GM18511 (cell line): ENCODE measurements at regions not wholly inside any gene's neighbourhood (a gene's known extent, or its start where the extent isn't known, plus 50 kb on each side); places are given as distances from the start of the nearest gene placed in this dataset.
A peak's percentile ranks its signal among the peaks of the same experiment; 100 is the strongest.

Experiments used
- ATAC-seq: cut with Tn5 transposase; IDR thresholded peaks from one replicate; pipeline ENCODE4 v1.9.1; 2021; ENCODE audit warnings: mild to moderate bottlenecking, moderate library complexity; ENCODE audit not compliant: unreplicated experiment

DNA sequence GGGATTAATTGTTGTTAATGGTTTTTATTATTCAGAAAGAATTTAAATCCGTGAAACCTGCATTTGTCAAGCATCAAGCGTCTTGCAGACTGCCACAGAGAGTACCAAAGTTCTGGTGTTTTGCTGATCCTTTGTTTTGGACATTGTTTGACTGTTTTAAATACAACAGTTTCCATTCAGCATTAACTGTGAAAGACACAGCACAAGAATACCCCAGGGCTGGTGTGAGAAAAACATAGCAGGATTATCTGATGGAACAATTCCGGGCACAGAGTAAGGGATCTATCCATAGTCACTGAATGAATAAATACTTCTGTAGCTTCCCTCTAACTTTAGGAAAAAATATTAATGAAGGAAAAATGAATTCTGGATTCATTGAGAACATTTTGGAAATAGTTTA, 202.3 kb downstream of the LTN1 start:
- ATAC-seq: no peak

GRCh38 chr21:28789523-28789922, 203.2 kb downstream of the LTN1 start:
- ATAC-seq: no peak

- ATAC-seq: no peak
Observed at GRCh38 chr21:28788030-28788429, 204.6 kb downstream of the LTN1 start.

DNA sequence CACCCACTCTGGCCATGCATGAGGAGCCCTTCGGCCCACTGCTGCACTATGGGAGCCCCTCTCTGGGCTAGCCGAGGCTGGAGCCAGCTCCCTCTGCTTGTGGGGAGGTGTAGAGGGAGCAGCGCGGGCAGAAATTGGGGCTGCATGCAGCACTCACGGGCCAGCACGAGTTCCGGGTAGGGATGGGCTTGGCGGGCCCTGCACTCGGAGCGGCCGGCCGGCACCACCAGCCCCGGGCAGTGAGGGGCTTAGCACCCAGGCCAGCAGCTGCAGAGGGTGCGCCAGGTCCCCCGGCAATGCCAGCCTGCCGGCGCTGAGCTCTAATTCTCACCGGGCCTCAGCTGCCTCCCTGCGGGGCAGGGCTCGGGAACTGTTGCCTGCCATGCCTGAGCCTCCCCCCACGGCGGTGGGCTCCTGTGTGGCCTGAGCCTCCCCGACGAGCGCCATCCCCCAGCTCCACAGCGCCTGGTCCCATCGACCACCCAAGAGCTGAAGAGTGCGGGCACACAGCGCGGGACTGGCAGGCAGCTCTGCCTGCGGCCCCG, 209.0 kb downstream of the LTN1 start:
- no peak for ATAC-seq

GRCh38 chr21:28781602-28782276, 210.9 kb downstream of the LTN1 start:
- ATAC-seq: peak; percentile 64

GRCh38 chr21:28779914-28780313, 212.8 kb downstream of the LTN1 start:
- no peak for ATAC-seq

DNA sequence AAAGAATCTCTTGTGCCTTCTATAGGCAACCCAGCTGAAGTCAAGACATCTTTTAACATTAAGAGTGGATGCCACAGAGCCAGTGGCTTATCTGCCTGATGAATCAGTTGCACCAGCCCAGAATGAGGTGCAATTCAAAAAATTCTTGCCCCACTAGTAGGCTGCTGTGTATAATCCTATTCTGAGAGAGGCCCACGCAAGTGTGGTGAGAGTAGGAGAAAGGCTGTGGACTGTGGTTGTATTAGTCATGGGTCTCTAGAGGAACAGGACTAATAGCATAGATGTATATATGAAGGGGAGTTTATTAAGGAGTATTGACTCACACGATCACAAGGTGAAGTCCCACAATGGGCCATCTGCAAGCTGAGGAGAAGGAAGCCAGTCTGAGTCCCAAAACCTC, 216.4 kb downstream of the LTN1 start:
- no peak for ATAC-seq

DNA sequence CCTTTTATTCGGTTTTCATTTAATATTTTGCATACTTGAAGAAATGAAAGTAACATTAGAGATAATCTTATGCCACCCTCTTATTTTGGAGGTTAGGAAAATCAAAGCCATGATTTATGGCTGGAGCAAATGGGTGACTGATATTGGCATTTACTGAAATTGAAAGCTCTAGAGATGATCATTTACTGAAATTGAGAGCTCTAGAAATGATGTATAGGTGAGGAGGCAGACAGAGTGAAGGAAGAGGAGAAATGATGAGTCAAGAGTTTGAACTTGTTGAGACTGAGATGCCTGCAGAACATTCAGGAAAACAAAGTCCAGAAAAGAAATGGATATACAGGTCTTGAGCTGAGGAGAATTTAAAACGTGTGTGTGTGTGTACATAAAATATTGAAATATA, 217.6 kb downstream of the LTN1 start:
- ATAC-seq: no peak

DNA sequence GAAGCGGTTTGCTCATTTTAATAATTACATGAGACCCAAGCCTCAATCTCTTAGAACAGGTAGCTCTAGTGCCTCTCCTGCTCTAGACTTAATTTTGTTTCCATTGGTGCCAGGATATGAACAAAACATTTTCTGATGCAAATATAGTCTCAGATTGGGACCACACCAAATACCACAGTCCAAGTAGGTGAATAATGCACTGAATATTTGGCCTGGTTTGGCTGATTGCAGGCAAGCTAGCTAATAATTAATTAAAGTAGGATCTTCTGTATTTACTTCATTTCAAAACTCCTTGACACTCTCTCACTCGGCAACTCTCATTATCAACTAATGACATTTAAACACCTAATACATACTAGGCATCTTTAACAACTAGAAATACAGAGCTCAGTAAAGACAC, 219.6 kb downstream of the LTN1 start:
- no peak for ATAC-seq

DNA sequence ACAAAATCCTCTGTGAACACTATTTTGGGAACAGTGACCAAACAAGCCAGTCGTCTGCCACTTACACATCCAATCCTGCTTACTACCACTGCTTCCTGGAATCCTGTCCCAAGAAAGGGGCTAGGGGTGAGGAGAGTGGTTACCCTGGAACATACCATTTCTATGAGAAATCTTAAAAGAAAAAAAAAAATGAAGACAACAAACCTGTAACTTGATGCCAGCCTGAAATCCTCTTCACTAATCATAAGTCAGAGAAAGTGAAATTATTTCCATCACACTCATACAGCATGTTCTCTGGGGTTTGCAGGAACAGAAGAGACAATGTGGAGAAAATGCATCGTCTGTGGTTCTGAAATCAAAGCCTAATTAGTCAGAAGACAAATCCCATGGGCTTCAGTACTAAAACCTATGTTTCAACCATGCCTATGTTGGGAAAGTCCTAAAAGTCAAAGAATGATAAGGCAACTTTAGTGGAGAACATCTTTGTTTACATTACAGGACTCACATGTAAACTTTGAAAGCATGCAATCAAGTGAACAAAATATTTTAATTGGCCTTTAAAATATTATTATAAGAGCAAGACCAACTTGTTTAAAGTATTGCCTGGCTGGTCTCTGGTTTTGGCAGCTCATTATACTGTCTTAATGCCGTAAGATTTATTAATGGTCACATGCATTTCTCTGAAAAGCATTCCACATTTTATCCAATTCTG, 220.7 kb downstream of the LTN1 start:
- ATAC-seq: no peak

- ATAC-seq: no peak
Observed at GRCh38 chr21:28770867-28771661, 221.6 kb downstream of the LTN1 start.

GRCh38 chr21:28769683-28770082, 223.0 kb downstream of the LTN1 start:
- ATAC-seq: no peak

DNA sequence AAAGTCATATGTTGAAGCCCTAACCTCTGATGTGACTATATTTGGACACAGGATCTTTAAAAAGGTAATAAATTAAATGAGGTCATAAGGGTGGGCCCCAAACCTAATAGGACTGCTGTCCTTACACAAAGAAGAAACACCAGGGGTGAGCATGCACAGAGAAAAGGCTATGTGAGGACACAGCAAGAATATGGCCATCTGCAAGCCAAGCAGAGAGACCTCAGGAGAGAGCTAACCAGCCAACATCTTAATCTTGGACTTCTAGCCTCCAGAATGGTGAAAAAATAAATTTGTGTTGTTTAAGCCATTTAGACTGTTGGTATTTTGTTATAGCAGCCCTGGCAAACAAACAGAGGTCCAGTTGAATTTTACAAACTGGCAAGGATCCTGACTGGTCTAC, 223.9 kb downstream of the LTN1 start:
- no peak for ATAC-seq

- ATAC-seq: no peak
Observed at GRCh38 chr21:28767523-28767922, 225.2 kb downstream of the LTN1 start.

DNA sequence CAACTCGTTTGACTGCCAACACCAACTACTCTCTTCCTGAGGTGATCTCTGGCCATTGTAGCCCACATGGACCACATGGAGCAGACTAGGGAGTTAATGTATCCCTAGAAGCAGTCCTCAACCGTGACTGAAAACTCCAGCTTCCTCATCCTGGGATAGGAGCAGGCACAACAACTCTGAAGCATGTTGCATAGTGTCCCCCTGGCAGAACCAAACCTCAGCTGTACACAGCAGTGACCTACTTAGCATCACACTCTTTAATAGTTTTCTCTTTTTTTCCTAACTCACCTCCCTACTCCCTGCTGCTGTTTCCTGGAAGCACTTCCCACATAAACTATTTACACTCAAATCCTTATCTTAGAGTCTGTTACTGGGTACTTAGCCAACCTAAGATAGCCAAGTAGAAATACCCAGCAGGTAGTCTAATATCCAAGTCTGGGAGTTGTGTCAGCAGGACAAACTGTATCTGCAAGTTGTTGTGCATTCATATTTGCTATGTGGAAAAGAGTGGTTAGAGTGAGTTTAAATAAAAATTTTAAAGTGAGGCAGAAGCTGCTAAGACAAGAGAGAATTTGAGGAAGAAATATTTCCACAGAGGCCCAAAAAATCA, 228.8 kb downstream of the LTN1 start:
- no peak for ATAC-seq

DNA sequence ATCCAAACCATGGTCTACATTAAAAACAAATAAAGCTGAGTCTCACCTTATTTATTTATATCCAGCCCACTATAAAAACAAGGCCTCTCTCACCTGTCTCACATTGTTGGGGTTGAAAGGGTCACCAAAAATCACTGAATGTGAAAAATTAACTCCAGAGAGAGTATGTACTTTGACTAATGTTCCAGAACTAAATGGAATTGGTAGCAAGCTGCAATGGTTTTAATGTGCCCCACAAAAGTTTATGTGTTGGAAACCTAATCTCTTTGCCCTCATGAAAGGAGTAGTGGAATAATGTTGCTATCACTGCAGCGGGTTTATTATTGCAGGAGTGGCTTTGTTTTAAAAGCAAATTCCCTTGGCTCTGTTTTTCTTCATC, 230.3 kb downstream of the LTN1 start:
- ATAC-seq: no peak

DNA sequence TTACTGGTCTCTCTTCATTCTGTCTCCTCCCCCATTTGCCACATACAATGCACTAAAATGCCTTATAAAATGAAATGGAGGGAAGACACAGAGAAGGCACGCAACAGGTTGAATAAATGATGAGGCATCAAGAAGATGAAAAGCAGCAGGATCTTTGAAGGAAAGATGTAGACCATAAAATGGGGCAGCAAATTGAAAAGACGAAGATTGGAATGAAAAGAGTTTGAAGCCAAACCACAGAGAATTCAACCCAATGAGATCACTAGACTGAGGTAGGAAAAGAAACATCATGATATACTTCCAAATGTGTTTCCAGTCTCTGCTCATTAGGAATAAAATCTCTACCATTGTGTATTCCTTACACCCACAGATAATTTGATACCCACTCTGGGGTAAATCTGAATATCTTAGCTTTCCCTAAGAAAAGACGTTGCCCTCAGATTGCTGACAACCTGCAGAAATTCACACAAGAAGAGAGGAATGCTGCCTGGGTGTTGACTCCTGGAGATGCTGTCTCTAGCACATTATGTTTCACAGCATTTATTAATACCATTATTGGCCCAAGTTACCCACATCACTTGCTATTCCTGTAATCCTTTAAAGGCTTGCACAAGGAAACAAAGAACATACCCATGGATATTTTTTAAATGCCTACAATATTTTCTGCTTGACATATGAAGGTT, 230.9 kb downstream of the LTN1 start:
- no peak for ATAC-seq

DNA sequence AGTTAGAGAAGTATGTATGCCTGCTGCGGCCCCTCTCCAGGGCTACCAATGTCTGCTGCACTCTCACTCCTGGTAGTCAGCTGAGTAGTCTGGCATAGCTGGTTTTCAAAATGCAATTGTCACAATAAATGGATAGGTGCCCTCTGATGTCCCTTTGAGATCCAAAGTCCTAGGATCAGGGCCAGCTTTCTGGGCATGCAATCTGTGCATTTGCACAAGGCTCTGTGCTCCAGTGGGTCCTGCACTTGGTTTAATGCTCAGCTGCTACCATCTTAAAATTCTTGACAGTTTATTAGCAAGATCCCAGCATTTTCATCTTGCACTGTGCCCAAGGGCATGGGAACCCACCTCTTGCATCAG, 233.8 kb downstream of the LTN1 start:
- no peak for ATAC-seq

GRCh38 chr21:28758042-28758882, 234.4 kb downstream of the LTN1 start:
- ATAC-seq: no peak

DNA sequence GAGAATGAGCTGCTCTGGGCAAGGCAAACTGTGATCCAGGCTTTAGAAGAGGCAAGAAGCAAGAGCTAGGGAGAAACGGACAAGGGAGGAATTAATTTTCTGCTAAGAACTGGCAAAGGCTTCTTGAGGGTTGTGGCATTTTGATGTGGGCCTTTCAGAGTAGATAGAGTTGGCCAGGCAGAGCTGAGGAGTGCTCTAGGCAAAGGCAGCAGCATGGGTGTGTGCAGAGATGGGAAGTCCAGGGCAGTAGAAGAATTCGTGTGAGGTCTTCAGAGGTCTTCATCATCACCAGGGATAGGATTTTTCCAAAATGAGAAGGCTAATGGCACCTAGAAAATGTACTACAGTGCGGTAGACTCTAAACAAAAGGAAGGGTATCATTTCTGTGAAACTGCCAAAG, 237.8 kb downstream of the LTN1 start:
- ATAC-seq: no peak
